Adrenal gland (tissue), 5 donors: ENCODE measurements at regions not wholly inside any gene's neighbourhood (a gene's known extent, or its start where the extent isn't known, plus 50 kb on each side); places are given as distances from the start of the nearest gene placed in this dataset.

Experiments used
- CTCF ChIP-seq, 6 experiments: fragments of 450-650 bp in 4 of 6; fragments of 200-600 bp in 2 of 6; sonication (generic) in 1 of 6; IDR thresholded peaks; 1 replicate in 5 of 6; 2 replicates in 1 of 6; pipeline versions ENCODE4 v1.5.1 to v1.8.0; 2016 to 2021; ENCODE audit warnings: antibody characterized with exemption in 6 of 6, mild to moderate bottlenecking in 2 of 6, moderate library complexity in 1 of 6
- POLR2A ChIP-seq, 2 donors: fragments of 450-650 bp; IDR thresholded peaks; one replicate each; pipeline ENCODE4 v1.6.1; 2017; ENCODE audit warnings: antibody characterized with exemption in 2 of 2, mild to moderate bottlenecking in 2 of 2, moderate library complexity in 1 of 2
- donor health status: DM: no; HTN: no; CAD: no.

- TF ChIP-seq CTCF (IDR thresholded peaks at IDR 0.05) (no peak), POLR2A (IDR thresholded peaks at IDR 0.05) (no peak)
Measured at GRCh38 chr21:15254111-15254510, 189.3 kb upstream of the NRIP1 start.
